Gastroesophageal sphincter (tissue), 4 donors: ENCODE measurements at regions not wholly inside any gene's neighbourhood (a gene's known extent, or its start where the extent isn't known, plus 50 kb on each side); places are given as distances from the start of the nearest gene placed in this dataset.

Experiments
- ATAC-seq: fragments of 150-250 bp; one replicate; pipeline ENCODE4 v1.9.1; 2016; ENCODE audit warnings: mild to moderate bottlenecking, moderate library complexity
- H3K27ac ChIP-seq, 4 donors: fragments of 200-600 bp; sonication (generic) in 3 of 4; 1 replicate in 3 of 4; 2 replicates in 1 of 4; pipeline ENCODE4 v1.5.1; 2016 to 2019
- H3K27me3 ChIP-seq: fragments of 200-600 bp; sonication (generic); one replicate; pipeline ENCODE4 v1.5.1; 2019
- H3K36me3 ChIP-seq, 2 donors: fragments of 200-600 bp; sonication (generic); one replicate each; pipeline ENCODE4 v1.5.1; 2019; ENCODE audit warnings: control low read depth in 1 of 2
- H3K4me1 ChIP-seq, 3 donors: fragments of 200-600 bp; sonication (generic); 1 replicate in 2 of 3; 2 replicates in 1 of 3; pipeline ENCODE4 v1.5.1; 2016 to 2019; ENCODE audit warnings: control low read depth in 2 of 3
- H3K4me3 ChIP-seq, 2 donors: fragments of 200-600 bp; sonication (generic); one replicate each; pipeline ENCODE4 v1.5.1; 2019; ENCODE audit warnings: mild to moderate bottlenecking in 1 of 2, moderate library complexity in 1 of 2
- H3K9me3 ChIP-seq, 3 donors: fragments of 200-600 bp; sonication (generic); one replicate each; pipeline ENCODE4 v1.5.1; 2017 to 2019; ENCODE audit warnings: control low read depth in 2 of 3
- CTCF ChIP-seq, 4 experiments: fragments of 200-600 bp in 2 of 4; fragments of 450-650 bp in 2 of 4; sonication (generic) in 1 of 4; IDR thresholded peaks; one replicate each; pipeline ENCODE4 v1.5.1; 2017 to 2019; ENCODE audit warnings: antibody characterized with exemption in 4 of 4, mild to moderate bottlenecking in 2 of 4, moderate library complexity in 2 of 4
- EP300 ChIP-seq: sonication (generic); formaldehyde crosslinking; IDR thresholded peaks from one replicate; pipeline ENCODE4 v1.6.1; 2017; ENCODE audit warnings: antibody characterized with exemption, mild to moderate bottlenecking
- POLR2A ChIP-seq, 2 donors: fragments of 450-650 bp; IDR thresholded peaks; one replicate each; pipeline ENCODE4 v1.6.1; 2017; ENCODE audit warnings: antibody characterized with exemption in 2 of 2, mild to moderate bottlenecking in 2 of 2, moderate library complexity in 1 of 2
- POLR2AphosphoS5 ChIP-seq: sonication (generic); formaldehyde crosslinking; IDR thresholded peaks from one replicate; pipeline ENCODE4 v1.6.1; 2017; ENCODE audit warnings: antibody characterized with exemption
- WGBS, 2 donors: methylation state at CpG; one replicate each; pipeline ENCODE4 v1.1.5; 2018; ENCODE audit warnings: low coverage in 1 of 2; 5-methylcytosine and 5-hydroxymethylcytosine counted together

GRCh38 chr6:148154668-148155067, 188.0 kb upstream of the SASH1 start:
- Histone ChIP-seq H3K4me3 (no peak overlapping the region), H3K4me1 (no peaks in the 10 kb centered on the region), H3K9me3 (no peaks in the 10 kb centered on the region), H3K27me3 (no peaks in the 10 kb centered on the region), H3K27ac (no peak overlapping the region), H3K36me3 (no peaks in the 10 kb centered on the region)
- TF ChIP-seq EP300 (no peak), POLR2A (IDR thresholded peaks at IDR 0.05) (no peak), CTCF (IDR thresholded peaks at IDR 0.05) (no peak), POLR2AphosphoS5 (no peak)
- no peak for ATAC-seq

GRCh38 chr6:148155293-148155692, 187.3 kb upstream of the SASH1 start:
- TF ChIP-seq POLR2A (IDR thresholded peaks at IDR 0.05), result no peak
- no peak for TF ChIP-seq CTCF (IDR thresholded peaks at IDR 0.05)
- no peak for TF ChIP-seq EP300
- TF ChIP-seq POLR2AphosphoS5, result no peak
- Histone ChIP-seq H3K4me1 (no peaks in the 10 kb centered on the region), H3K9me3 (no peaks in the 10 kb centered on the region), H3K36me3 (no peaks in the 10 kb centered on the region), H3K27me3 (no peaks in the 10 kb centered on the region), H3K27ac (no peak overlapping the region), H3K4me3 (no peak overlapping the region)
- 94 to 96% methylated on average over 2 to 3 of the region's 6 CpGs for WGBS, 2 donors
- no peak for ATAC-seq

- 83 to 89% methylated on average over 2 to 3 of the region's 4 CpGs for WGBS, 2 donors
These were observed 184.8 kb upstream of the SASH1 start for GRCh38 chr6:148157841-148158240.

GRCh38 chr6:148164645-148165044, 178.0 kb upstream of the SASH1 start:
- Histone ChIP-seq H3K36me3 (no peaks in the 10 kb centered on the region), H3K27ac (no peak overlapping the region), H3K4me3 (no peak overlapping the region), H3K27me3 (no peaks in the 10 kb centered on the region), H3K4me1 (no peaks in the 10 kb centered on the region), H3K9me3 (no peaks in the 10 kb centered on the region)
- TF ChIP-seq CTCF (IDR thresholded peaks at IDR 0.05) (no peak), POLR2AphosphoS5 (no peak), POLR2A (IDR thresholded peaks at IDR 0.05) (no peak)
- 78 to 90% methylated on average over 2 to 3 of the region's 4 CpGs for WGBS, 2 donors
- ATAC-seq, result no peak

More at GRCh38 chr6:148157841-148158240, 184.8 kb upstream of the SASH1 start:
- ATAC-seq, result no peak
- no peak overlapping the region for H3K4me3 ChIP-seq
- no peaks in the 10 kb centered on the region for H3K9me3 ChIP-seq
- H3K27ac ChIP-seq, result no peak overlapping the region
- no peak for TF ChIP-seq CTCF (IDR thresholded peaks at IDR 0.05)
- no peak for TF ChIP-seq POLR2A (IDR thresholded peaks at IDR 0.05)
- TF ChIP-seq POLR2AphosphoS5, result no peak
- no peak for TF ChIP-seq EP300
- no peaks in the 10 kb centered on the region for H3K36me3 ChIP-seq
- H3K4me1 ChIP-seq, result no peaks in the 10 kb centered on the region
- H3K27me3 ChIP-seq, result no peaks in the 10 kb centered on the region

GRCh38 chr6:148166339-148166968, 176.2 kb upstream of the SASH1 start:
- Histone ChIP-seq H3K4me1 (no peaks in the 10 kb centered on the region), H3K27ac (no peak overlapping the region), H3K27me3 (no peaks in the 10 kb centered on the region), H3K36me3 (no peaks in the 10 kb centered on the region), H3K9me3 (no peaks in the 10 kb centered on the region), H3K4me3 (no peak overlapping the region)
- whole genome bisulfite sequencing, 2 donors, result 35% methylated on average over 6 of the region's 6 CpGs
- TF ChIP-seq POLR2A (IDR thresholded peaks at IDR 0.05), result no peak
- peak; percentile 28 to 74 (median 69) for TF ChIP-seq CTCF (IDR thresholded peaks at IDR 0.05)
- no peak for ATAC-seq
